ENCODE measurements at regions not wholly inside any gene's neighbourhood (a gene's known extent, or its start where the extent isn't known, plus 50 kb on each side); places are given as distances from the start of the nearest gene placed in this dataset.
"Not testable (repeated sequence)": the region's sequence is repeated elsewhere in the genome, so short reads cannot be mapped to it uniquely, and the experiment has no call there.

- in situ Hi-C loops (cut with HindIII; ENCODE audit: low sequenced_read_pairs), result no loop called here
- DNase-seq (ENCODE audit: low spot score), result no peak
Measured at GRCh38 chr14:43535231-43535838, 971.7 kb downstream of the FSCB start.

- in situ Hi-C loops (cut with HindIII; ENCODE audit: low sequenced_read_pairs), result no loop called here
- no peak for DNase-seq (ENCODE audit: low spot score)
Measured at GRCh38 chr14:43532825-43533416, 974.2 kb downstream of the FSCB start.

- in situ Hi-C loops (cut with HindIII; ENCODE audit: low sequenced_read_pairs), result no loop called here
Measured at GRCh38 chr14:43528321-43528720, 978.8 kb downstream of the FSCB start.

GRCh38 chr14:43525658-43526057 is 981.4 kb downstream of the FSCB start:
- in situ Hi-C loops (cut with HindIII; ENCODE audit: low sequenced_read_pairs), result no loop called here
- no peak for DNase-seq (ENCODE audit: low spot score)

More at GRCh38 chr14:43528321-43528720, 978.8 kb downstream of the FSCB start:
- no peak for DNase-seq (ENCODE audit: low spot score)

- DNase-seq (ENCODE audit: low spot score), result no peak
- in situ Hi-C loops (cut with HindIII; ENCODE audit: low sequenced_read_pairs), result no loop called here
Measured at GRCh38 chr14:43522901-43523300, 984.2 kb downstream of the FSCB start.

- no peak for DNase-seq (ENCODE audit: low spot score)
- in situ Hi-C loops (cut with HindIII; ENCODE audit: low sequenced_read_pairs), result no loop called here
Measured at GRCh38 chr14:43522191-43522590, 984.9 kb downstream of the FSCB start.

- in situ Hi-C loops (cut with HindIII; ENCODE audit: low sequenced_read_pairs), result no loop called here
- DNase-seq (ENCODE audit: low spot score), result no peak
Measured at GRCh38 chr14:43503508-43503907, 1003.6 kb downstream of the FSCB start.

- in situ Hi-C loops (cut with HindIII; ENCODE audit: low sequenced_read_pairs); DNase-seq (ENCODE audit: low spot score): not testable (repeated sequence)
Measured at GRCh38 chr14:43492359-43492758, 1014.7 kb downstream of the FSCB start.

- in situ Hi-C loops (cut with HindIII; ENCODE audit: low sequenced_read_pairs), result no loop called here
- no peak for DNase-seq (ENCODE audit: low spot score)
Measured at GRCh38 chr14:43483415-43483814, 1023.7 kb downstream of the FSCB start.

GRCh38 chr14:43481864-43482263 is 1025.2 kb downstream of the FSCB start:
- no peak for DNase-seq (ENCODE audit: low spot score)
- in situ Hi-C loops (cut with HindIII; ENCODE audit: low sequenced_read_pairs), result no loop called here

- no peak for DNase-seq (ENCODE audit: low spot score)
- in situ Hi-C loops (cut with HindIII; ENCODE audit: low sequenced_read_pairs), result no loop called here
Measured at GRCh38 chr14:43480976-43481375, 1026.1 kb downstream of the FSCB start.

GRCh38 chr14:43479596-43480195 is 1027.4 kb downstream of the FSCB start:
- in situ Hi-C loops (cut with HindIII; ENCODE audit: low sequenced_read_pairs), result no loop called here
- no peak for DNase-seq (ENCODE audit: low spot score)

GRCh38 chr14:43476822-43477221 is 1030.3 kb downstream of the FSCB start:
- no peak for DNase-seq (ENCODE audit: low spot score)
- in situ Hi-C loops (cut with HindIII; ENCODE audit: low sequenced_read_pairs), result no loop called here

- in situ Hi-C loops (cut with HindIII; ENCODE audit: low sequenced_read_pairs), result no loop called here
- DNase-seq (ENCODE audit: low spot score), result no peak
Measured at GRCh38 chr14:43475757-43476156, 1031.3 kb downstream of the FSCB start.

GRCh38 chr14:43471595-43471994 is 1035.5 kb downstream of the FSCB start:
- no peak for DNase-seq (ENCODE audit: low spot score)
- in situ Hi-C loops (cut with HindIII; ENCODE audit: low sequenced_read_pairs), result no loop called here

GRCh38 chr14:43464968-43465367 is 1042.1 kb downstream of the FSCB start:
- in situ Hi-C loops (cut with HindIII; ENCODE audit: low sequenced_read_pairs), result no loop called here
- DNase-seq (ENCODE audit: low spot score), result no peak

GRCh38 chr14:43449291-43449690 is 1057.8 kb downstream of the FSCB start:
- no peak for DNase-seq (ENCODE audit: low spot score)
- in situ Hi-C loops (cut with HindIII; ENCODE audit: low sequenced_read_pairs), result no loop called here

GRCh38 chr14:43438056-43438455 is 1069.0 kb downstream of the FSCB start:
- in situ Hi-C loops (cut with HindIII; ENCODE audit: low sequenced_read_pairs), result no loop called here
- DNase-seq (ENCODE audit: low spot score), result no peak

GRCh38 chr14:43418324-43418723 is 1088.8 kb downstream of the FSCB start:
- DNase-seq (ENCODE audit: low spot score), result no peak
- in situ Hi-C loops (cut with HindIII; ENCODE audit: low sequenced_read_pairs), result no loop called here

- in situ Hi-C loops (cut with HindIII; ENCODE audit: low sequenced_read_pairs), result no loop called here
- DNase-seq (ENCODE audit: low spot score), result no peak
Measured at GRCh38 chr14:43413084-43413483, 1094.0 kb downstream of the FSCB start.

GRCh38 chr14:43411841-43412240 is 1095.2 kb downstream of the FSCB start:
- no peak for DNase-seq (ENCODE audit: low spot score)
- in situ Hi-C loops (cut with HindIII; ENCODE audit: low sequenced_read_pairs), result no loop called here

Measured in G401 (cell line).